MM.1S (cell line): ENCODE measurements at regions not wholly inside any gene's neighbourhood (a gene's known extent, or its start where the extent isn't known, plus 50 kb on each side); places are given as distances from the start of the nearest gene placed in this dataset.

Source experiments
- DNase-seq: peaks from one replicate; pipeline ENCODE4 v3.0.0-alpha.2; 2015
- H2AFZ ChIP-seq: fragments of 300-600 bp; sonication (generic); 2 replicates; pipeline ENCODE4 v1.6.0; 2016; ENCODE audit warnings: antibody characterized with exemption, low read length
- H3F3A ChIP-seq: fragments of 300-600 bp; sonication (generic); 2 replicates; pipeline ENCODE4 v1.6.1; 2016; ENCODE audit warnings: mild to moderate bottlenecking, antibody characterized with exemption, low read length, moderate library complexity, mixed read lengths; ENCODE audit not compliant: insufficient read depth
- H3K27ac ChIP-seq: fragments of 300-600 bp; sonication (generic); 2 replicates; pipeline ENCODE4 v1.5.1; 2016; ENCODE audit warnings: mild to moderate bottlenecking, low read length
- H3K27me3 ChIP-seq: fragments of 300-600 bp; sonication (generic); replicated peaks from 2 replicates; pipeline ENCODE4 v1.6.0; 2016; ENCODE audit warnings: low read length; ENCODE audit not compliant: insufficient read depth
- H3K36me3 ChIP-seq: fragments of 300-600 bp; sonication (generic); replicated peaks from 2 replicates; pipeline ENCODE4 v1.6.1; 2016; ENCODE audit warnings: mild to moderate bottlenecking, low read length, mixed read lengths; ENCODE audit not compliant: insufficient read depth
- H3K4me1 ChIP-seq: fragments of 300-600 bp; sonication (generic); 2 replicates; pipeline ENCODE4 v1.6.1; 2016; ENCODE audit warnings: low read length, mixed read lengths
- H3K4me2 ChIP-seq: fragments of 300-600 bp; sonication (generic); 2 replicates; pipeline ENCODE4 v1.6.0; 2016; ENCODE audit warnings: low read depth, low read length
- H3K4me3 ChIP-seq: fragments of 300-600 bp; sonication (generic); 2 replicates; pipeline ENCODE4 v1.5.1; 2016; ENCODE audit warnings: low read length, mixed read lengths
- H3K79me2 ChIP-seq: fragments of 300-600 bp; sonication (generic); 2 replicates; pipeline ENCODE4 v1.6.1; 2016; ENCODE audit warnings: mixed run types, low read length, mixed read lengths
- H3K9ac ChIP-seq: fragments of 300-600 bp; sonication (generic); 2 replicates; pipeline ENCODE4 v1.6.1; 2016; ENCODE audit warnings: low read length, mixed read lengths
- H3K9me2 ChIP-seq: fragments of 300-600 bp; sonication (generic); replicated peaks from 2 replicates; pipeline ENCODE4 v1.6.1; 2016; ENCODE audit warnings: mild to moderate bottlenecking, low read length, mixed read lengths; ENCODE audit not compliant: insufficient read depth
- H3K9me3 ChIP-seq: fragments of 300-600 bp; sonication (generic); replicated peaks from 2 replicates; pipeline ENCODE4 v1.6.1; 2016; ENCODE audit warnings: mild to moderate bottlenecking, low read length, mixed read lengths; ENCODE audit not compliant: insufficient read depth
- H4K20me1 ChIP-seq: fragments of 300-600 bp; sonication (generic); 2 replicates; pipeline ENCODE4 v1.6.1; 2016; ENCODE audit warnings: mild to moderate bottlenecking, low read length, moderate library complexity, mixed read lengths; ENCODE audit not compliant: insufficient read depth
- EZH2 ChIP-seq: fragments of 300-600 bp; sonication (generic); optimal IDR thresholded peaks from 2 replicates; pipeline ENCODE3; 2017; ENCODE audit warnings: low read depth, mild to moderate bottlenecking, antibody characterized with exemption, low read length, mixed read lengths
- EZH2phosphoT487 ChIP-seq: fragments of 300-600 bp; sonication (generic); IDR thresholded peaks from 2 replicates; pipeline ENCODE4 v1.6.1; 2018; ENCODE audit warnings: antibody characterized with exemption, low read length
- TF ChIP-seq, protein P1 (sequence below): fragments of 300-600 bp; sonication (generic); IDR thresholded peaks from 2 replicates; pipeline ENCODE4 v1.5.1; 2016; ENCODE audit warnings: antibody characterized with exemption, low read length, mixed read lengths

DNA sequence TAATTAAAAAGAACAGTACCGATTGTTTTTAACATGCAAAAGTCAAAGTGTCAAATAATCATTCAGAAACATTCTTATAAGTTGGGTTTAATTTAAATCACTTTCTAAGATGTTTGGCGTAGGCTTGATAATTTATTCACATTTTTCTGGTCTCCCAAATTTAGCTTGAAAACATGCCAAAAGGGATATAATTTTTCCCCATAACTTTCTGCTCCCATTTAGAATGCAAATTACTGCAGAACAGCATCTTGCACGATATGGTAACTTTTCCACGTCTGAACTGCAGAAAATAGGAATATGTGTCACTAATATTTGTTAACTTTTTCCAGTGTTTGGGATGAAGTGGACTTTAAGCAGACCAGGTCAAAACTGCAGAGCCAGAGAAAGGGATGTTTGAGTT lies 1592.4 kb upstream of the SEL1L start:
- Histone ChIP-seq H3K9ac (no peak overlapping the region), H4K20me1 (no peaks in the 10 kb centered on the region), H3K4me3 (no peak overlapping the region), H3K9me2 (no peaks in the 10 kb centered on the region), H3F3A (no peaks in the 10 kb centered on the region), H3K79me2 (no peaks in the 10 kb centered on the region), H3K4me2 (no peak overlapping the region), H3K27ac (no peak overlapping the region), H3K36me3 (no peaks in the 10 kb centered on the region), H3K4me1 (no peaks in the 10 kb centered on the region), H3K27me3 (no peaks in the 10 kb centered on the region), H2AFZ (no peak overlapping the region), H3K9me3 (no peaks in the 10 kb centered on the region)
- no peak for TF ChIP-seq EZH2phosphoT487
- TF ChIP-seq EZH2 = no peak
- TF ChIP-seq, protein P1, sequence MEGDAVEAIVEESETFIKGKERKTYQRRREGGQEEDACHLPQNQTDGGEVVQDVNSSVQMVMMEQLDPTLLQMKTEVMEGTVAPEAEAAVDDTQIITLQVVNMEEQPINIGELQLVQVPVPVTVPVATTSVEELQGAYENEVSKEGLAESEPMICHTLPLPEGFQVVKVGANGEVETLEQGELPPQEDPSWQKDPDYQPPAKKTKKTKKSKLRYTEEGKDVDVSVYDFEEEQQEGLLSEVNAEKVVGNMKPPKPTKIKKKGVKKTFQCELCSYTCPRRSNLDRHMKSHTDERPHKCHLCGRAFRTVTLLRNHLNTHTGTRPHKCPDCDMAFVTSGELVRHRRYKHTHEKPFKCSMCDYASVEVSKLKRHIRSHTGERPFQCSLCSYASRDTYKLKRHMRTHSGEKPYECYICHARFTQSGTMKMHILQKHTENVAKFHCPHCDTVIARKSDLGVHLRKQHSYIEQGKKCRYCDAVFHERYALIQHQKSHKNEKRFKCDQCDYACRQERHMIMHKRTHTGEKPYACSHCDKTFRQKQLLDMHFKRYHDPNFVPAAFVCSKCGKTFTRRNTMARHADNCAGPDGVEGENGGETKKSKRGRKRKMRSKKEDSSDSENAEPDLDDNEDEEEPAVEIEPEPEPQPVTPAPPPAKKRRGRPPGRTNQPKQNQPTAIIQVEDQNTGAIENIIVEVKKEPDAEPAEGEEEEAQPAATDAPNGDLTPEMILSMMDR = no peak
- no peak for DNase-seq

DNA sequence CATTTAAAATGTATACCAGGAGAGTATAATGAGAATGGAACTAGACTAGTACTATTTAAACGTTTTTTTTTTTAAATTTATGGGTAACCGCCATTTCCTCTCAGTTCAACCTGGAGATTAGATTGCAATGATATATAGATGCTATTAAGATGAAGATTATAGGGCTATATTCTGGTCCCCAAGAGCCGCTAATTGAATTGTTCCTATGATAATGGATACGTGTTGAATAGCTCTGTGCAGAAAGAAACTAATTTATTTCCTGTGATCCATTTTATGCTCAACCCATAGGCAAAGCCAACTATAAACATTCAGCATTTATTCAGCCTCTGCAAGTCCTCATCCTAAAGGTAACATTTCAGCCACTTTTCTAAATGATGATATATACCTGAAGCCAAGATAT lies 1595.1 kb upstream of the SEL1L start:
- DNase-seq = no peak
- Histone ChIP-seq H2AFZ (no peak overlapping the region), H3K79me2 (no peaks in the 10 kb centered on the region), H3K27me3 (no peaks in the 10 kb centered on the region), H3K9me2 (no peaks in the 10 kb centered on the region), H3K4me1 (no peaks in the 10 kb centered on the region), H3K9me3 (no peaks in the 10 kb centered on the region), H4K20me1 (no peaks in the 10 kb centered on the region), H3K4me3 (no peak overlapping the region), H3K9ac (no peak overlapping the region), H3K27ac (no peak overlapping the region), H3F3A (no peaks in the 10 kb centered on the region), H3K36me3 (no peaks in the 10 kb centered on the region), H3K4me2 (no peak overlapping the region)
- TF ChIP-seq EZH2phosphoT487 = no peak
- no peak for TF ChIP-seq EZH2
- TF ChIP-seq, protein P1 = no peak

DNA sequence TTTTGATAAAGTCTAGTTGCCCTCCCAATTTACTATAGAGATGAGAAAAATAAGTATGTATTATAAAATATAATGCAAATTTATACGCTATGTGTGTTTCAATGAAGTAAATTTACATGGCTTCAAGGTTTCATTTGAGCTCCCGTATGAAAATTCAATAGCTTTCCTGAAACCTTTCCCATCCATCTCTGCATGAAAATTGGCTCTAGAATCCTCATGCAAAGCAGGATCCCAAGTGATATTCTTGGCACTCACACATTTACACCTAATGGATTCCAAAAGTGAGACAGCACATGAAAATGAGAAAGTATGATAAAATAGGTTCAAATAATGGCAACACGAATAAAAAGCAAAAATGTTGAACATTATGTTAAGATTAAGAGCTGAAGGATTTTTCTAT lies 1595.8 kb upstream of the SEL1L start:
- Histone ChIP-seq H3K36me3 (no peaks in the 10 kb centered on the region), H3K79me2 (no peaks in the 10 kb centered on the region), H3K4me3 (no peak overlapping the region), H3K4me1 (no peaks in the 10 kb centered on the region), H4K20me1 (no peaks in the 10 kb centered on the region), H3K9me2 (no peaks in the 10 kb centered on the region), H3K9ac (no peak overlapping the region), H3K9me3 (no peaks in the 10 kb centered on the region), H3K27ac (no peak overlapping the region), H3F3A (no peaks in the 10 kb centered on the region), H3K27me3 (no peaks in the 10 kb centered on the region), H3K4me2 (no peak overlapping the region), H2AFZ (no peak overlapping the region)
- no peak for DNase-seq
- no peak for TF ChIP-seq EZH2phosphoT487
- TF ChIP-seq, protein P1 = no peak
- TF ChIP-seq EZH2 = no peak
